ENCODE measurements at regions not wholly inside any gene's neighbourhood (a gene's known extent, or its start where the extent isn't known, plus 50 kb on each side); places are given as distances from the start of the nearest gene placed in this dataset.
"Not testable (repeated sequence)": the region's sequence is repeated elsewhere in the genome, so short reads cannot be mapped to it uniquely, and the experiment has no call there.

DNA sequence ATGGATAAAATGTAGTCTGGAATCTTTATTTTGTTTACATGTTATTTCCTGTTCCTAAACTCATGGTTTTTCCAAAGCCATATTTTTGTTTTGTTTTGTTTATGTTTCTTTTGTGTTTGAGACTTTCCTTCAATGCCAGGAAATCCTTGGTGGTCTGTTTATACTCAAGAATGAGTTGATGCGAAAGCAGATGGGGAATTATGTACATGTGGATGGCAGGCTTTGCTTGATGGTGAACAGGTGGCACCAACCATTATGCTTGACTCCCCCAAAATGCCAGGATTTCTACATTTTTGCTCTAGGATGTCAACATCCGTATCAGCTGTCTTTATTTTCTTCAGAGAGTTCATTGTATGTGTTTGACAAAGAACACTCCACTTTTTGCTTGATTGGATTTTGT lies 448.5 kb downstream of the PRDM2 start:
- Mint-ChIP-seq H3K9me3 (no peaks in the 10 kb centered on the region), H3K36me3 (ENCODE audit: low read depth) (no peaks in the 10 kb centered on the region), H3K27me3 (ENCODE audit: insufficient read depth) (no peaks in the 10 kb centered on the region), H3K4me3 (no peak overlapping the region), H3K4me1 (ENCODE audit: low read depth) (no peaks in the 10 kb centered on the region), H3K27ac (no peak overlapping the region)
- DNase-seq (ENCODE audit: low spot score) = no peak
- intact Hi-C loops (cut with micrococcal nuclease) = no loop called here

GRCh38 chr1:14149431-14149830 lies 449.1 kb upstream of the KAZN start:
- H3K27me3 Mint-ChIP-seq (ENCODE audit: insufficient read depth) = no peaks in the 10 kb centered on the region
- intact Hi-C loops (cut with micrococcal nuclease) = no loop called here
- H3K4me3 Mint-ChIP-seq = no peak overlapping the region
- no peaks in the 10 kb centered on the region for H3K4me1 Mint-ChIP-seq (ENCODE audit: low read depth)
- H3K9me3 Mint-ChIP-seq = no peaks in the 10 kb centered on the region
- H3K27ac Mint-ChIP-seq = no peak overlapping the region
- H3K36me3 Mint-ChIP-seq (ENCODE audit: low read depth) = no peaks in the 10 kb centered on the region
- DNase-seq (ENCODE audit: low spot score) = no peak

DNA sequence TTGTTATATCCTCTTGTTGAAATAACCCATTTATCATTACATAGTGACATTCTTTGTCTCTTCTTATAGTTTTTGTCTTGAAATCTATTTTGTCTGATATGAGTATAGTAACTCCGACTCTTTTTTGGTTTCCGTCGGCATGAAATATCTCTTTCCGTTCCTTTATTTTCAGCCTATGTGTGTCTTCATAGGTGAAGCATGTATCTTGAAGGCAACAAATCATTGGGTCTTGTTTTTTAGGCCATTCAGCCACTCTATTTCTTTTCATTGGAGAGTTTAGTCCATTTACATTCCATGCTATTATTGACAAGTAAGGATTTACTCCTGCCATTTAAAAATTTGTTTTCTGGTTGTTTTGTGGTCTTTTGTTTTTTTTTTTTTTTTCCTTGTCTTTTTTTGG lies 441.9 kb upstream of the KAZN start:
- intact Hi-C loops (cut with micrococcal nuclease) = no loop called here
- H3K4me1 Mint-ChIP-seq (ENCODE audit: low read depth) = no peaks in the 10 kb centered on the region

GRCh38 chr1:14160781-14161180 lies 437.7 kb upstream of the KAZN start:
- intact Hi-C loops (cut with micrococcal nuclease) = no loop called here
- no peak overlapping the region for H3K27ac Mint-ChIP-seq
- peaks cover 7% of the 10 kb centered on the region for H3K9me3 Mint-ChIP-seq
- no peaks in the 10 kb centered on the region for H3K27me3 Mint-ChIP-seq (ENCODE audit: insufficient read depth)
- H3K4me1 Mint-ChIP-seq (ENCODE audit: low read depth) = no peaks in the 10 kb centered on the region
- no peak for DNase-seq (ENCODE audit: low spot score)
- H3K4me3 Mint-ChIP-seq = no peak overlapping the region
- H3K36me3 Mint-ChIP-seq (ENCODE audit: low read depth) = no peaks in the 10 kb centered on the region

More for the DNA sequence above, 441.9 kb upstream of the KAZN start:
- Mint-ChIP-seq H3K36me3 (ENCODE audit: low read depth) (no peaks in the 10 kb centered on the region), H3K9me3 (peaks cover 7% of the 10 kb centered on the region), H3K27ac (no peak overlapping the region), H3K27me3 (ENCODE audit: insufficient read depth) (no peaks in the 10 kb centered on the region), H3K4me3 (no peak overlapping the region)
- no peak for DNase-seq (ENCODE audit: low spot score)

GRCh38 chr1:14163246-14163645 lies 435.2 kb upstream of the KAZN start:
- Mint-ChIP-seq H3K27ac (no peak overlapping the region), H3K36me3 (ENCODE audit: low read depth) (no peaks in the 10 kb centered on the region), H3K9me3 (no peaks in the 10 kb centered on the region), H3K4me1 (ENCODE audit: low read depth) (no peaks in the 10 kb centered on the region), H3K4me3 (no peak overlapping the region), H3K27me3 (ENCODE audit: insufficient read depth) (no peaks in the 10 kb centered on the region)
- intact Hi-C loops (cut with micrococcal nuclease) = no loop called here
- no peak for DNase-seq (ENCODE audit: low spot score)

DNA sequence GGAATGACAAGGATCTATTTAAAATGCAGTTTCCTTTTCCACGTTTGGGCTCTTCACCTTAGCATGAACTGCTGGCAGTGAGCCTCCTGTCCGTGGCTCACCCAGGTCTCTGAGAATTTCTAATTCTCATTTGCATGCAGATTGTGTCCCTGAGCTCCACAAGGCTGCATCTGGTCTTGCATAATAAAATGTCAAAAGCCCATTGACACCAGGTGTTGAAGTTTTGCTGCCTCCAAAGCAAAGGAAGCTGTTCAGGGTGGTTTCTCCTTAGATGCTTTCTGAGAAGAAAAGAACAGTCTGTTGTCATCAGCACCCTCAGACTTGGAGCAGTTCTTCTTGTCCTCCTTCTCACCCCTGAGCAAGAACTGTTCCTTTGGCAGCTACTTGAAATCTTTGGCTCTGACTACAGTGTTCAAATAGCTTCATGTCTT lies 433.1 kb upstream of the KAZN start:
- Mint-ChIP-seq H3K27me3 (ENCODE audit: insufficient read depth) (no peaks in the 10 kb centered on the region), H3K27ac (no peak overlapping the region), H3K9me3 (no peaks in the 10 kb centered on the region), H3K4me3 (no peak overlapping the region), H3K36me3 (ENCODE audit: low read depth) (no peaks in the 10 kb centered on the region), H3K4me1 (ENCODE audit: low read depth) (no peaks in the 10 kb centered on the region)
- DNase-seq (ENCODE audit: low spot score) = no peak
- intact Hi-C loops (cut with micrococcal nuclease) = no loop called here

- no peak for DNase-seq (ENCODE audit: low spot score)
- H3K36me3 Mint-ChIP-seq (ENCODE audit: low read depth) = no peaks in the 10 kb centered on the region
- H3K4me3 Mint-ChIP-seq = no peak overlapping the region
- no peaks in the 10 kb centered on the region for H3K9me3 Mint-ChIP-seq
- H3K4me1 Mint-ChIP-seq (ENCODE audit: low read depth) = no peaks in the 10 kb centered on the region
- no peaks in the 10 kb centered on the region for H3K27me3 Mint-ChIP-seq (ENCODE audit: insufficient read depth)
- intact Hi-C loops (cut with micrococcal nuclease) = no loop called here
- no peak overlapping the region for H3K27ac Mint-ChIP-seq
Observed at GRCh38 chr1:14167884-14168283, 430.6 kb upstream of the KAZN start.

- Mint-ChIP-seq H3K27ac (no peak overlapping the region), H3K4me3 (no peak overlapping the region), H3K36me3 (ENCODE audit: low read depth) (no peaks in the 10 kb centered on the region), H3K4me1 (ENCODE audit: low read depth) (no peaks in the 10 kb centered on the region), H3K27me3 (ENCODE audit: insufficient read depth) (no peaks in the 10 kb centered on the region), H3K9me3 (no peaks in the 10 kb centered on the region)
- intact Hi-C loops (cut with micrococcal nuclease) = no loop called here
- DNase-seq (ENCODE audit: low spot score) = no peak
Observed at GRCh38 chr1:14168326-14169063, 430.0 kb upstream of the KAZN start.

DNA sequence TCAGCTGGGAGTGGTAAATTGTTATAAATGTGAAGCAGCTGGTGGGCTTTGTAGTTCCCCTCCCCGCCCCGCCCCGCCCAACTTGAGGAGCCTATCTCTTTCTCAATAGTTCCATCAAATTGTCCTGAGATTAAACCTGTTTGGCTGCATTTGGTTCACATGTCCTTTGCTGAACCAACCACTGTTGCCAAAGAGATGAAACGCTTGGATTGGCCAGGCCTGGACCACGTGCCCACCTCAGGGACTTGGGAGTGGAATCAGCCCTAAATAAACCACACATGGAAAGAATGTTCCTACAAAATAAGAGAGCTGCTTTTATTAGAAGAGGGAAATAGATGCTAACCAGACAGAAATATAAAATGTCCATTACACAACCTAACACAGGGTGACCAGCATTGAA lies 424.9 kb upstream of the KAZN start:
- Mint-ChIP-seq H3K27ac (no peak overlapping the region), H3K27me3 (ENCODE audit: insufficient read depth) (no peaks in the 10 kb centered on the region), H3K9me3 (no peaks in the 10 kb centered on the region), H3K4me3 (no peak overlapping the region), H3K36me3 (ENCODE audit: low read depth) (no peaks in the 10 kb centered on the region), H3K4me1 (ENCODE audit: low read depth) (no peaks in the 10 kb centered on the region)
- intact Hi-C loops (cut with micrococcal nuclease) = no loop called here
- DNase-seq (ENCODE audit: low spot score) = no peak

DNA sequence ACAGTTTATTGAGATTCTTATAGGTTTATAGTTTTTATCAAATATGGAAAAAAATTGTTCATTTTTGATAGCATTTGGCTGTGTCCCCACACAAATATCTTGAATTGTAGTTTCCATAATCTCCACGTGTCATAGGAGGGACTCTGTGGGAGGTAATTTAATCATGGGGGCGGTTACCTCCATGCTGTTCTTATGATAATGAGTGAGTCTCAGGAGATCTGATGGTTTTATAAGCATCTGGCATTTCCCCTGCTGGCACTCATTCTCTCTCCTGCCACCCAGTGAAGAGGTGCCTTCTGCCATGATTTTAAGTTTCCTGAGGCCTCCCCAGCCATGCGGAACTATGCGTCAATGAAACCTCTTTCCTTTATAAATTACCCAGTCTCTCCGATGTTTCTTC lies 420.6 kb upstream of the KAZN start:
- H3K36me3 Mint-ChIP-seq (ENCODE audit: low read depth); H3K27me3 Mint-ChIP-seq (ENCODE audit: insufficient read depth); intact Hi-C loops (cut with micrococcal nuclease): not testable (repeated sequence)

GRCh38 chr1:14180738-14181137 lies 417.7 kb upstream of the KAZN start:
- peaks cover 2% of the 10 kb centered on the region for H3K27me3 Mint-ChIP-seq (ENCODE audit: insufficient read depth)
- no peak overlapping the region for H3K4me3 Mint-ChIP-seq
- H3K9me3 Mint-ChIP-seq = no peaks in the 10 kb centered on the region
- peaks cover 6% of the 10 kb centered on the region for H3K4me1 Mint-ChIP-seq (ENCODE audit: low read depth)
- intact Hi-C loops (cut with micrococcal nuclease) = no loop called here
- H3K36me3 Mint-ChIP-seq (ENCODE audit: low read depth) = no peaks in the 10 kb centered on the region
- DNase-seq (ENCODE audit: low spot score) = no peak
- no peak overlapping the region for H3K27ac Mint-ChIP-seq

More for the DNA sequence above, 420.6 kb upstream of the KAZN start:
- H3K4me1 Mint-ChIP-seq (ENCODE audit: low read depth); H3K27ac Mint-ChIP-seq; H3K9me3 Mint-ChIP-seq; H3K4me3 Mint-ChIP-seq; DNase-seq (ENCODE audit: low spot score): not testable (repeated sequence)

DNA sequence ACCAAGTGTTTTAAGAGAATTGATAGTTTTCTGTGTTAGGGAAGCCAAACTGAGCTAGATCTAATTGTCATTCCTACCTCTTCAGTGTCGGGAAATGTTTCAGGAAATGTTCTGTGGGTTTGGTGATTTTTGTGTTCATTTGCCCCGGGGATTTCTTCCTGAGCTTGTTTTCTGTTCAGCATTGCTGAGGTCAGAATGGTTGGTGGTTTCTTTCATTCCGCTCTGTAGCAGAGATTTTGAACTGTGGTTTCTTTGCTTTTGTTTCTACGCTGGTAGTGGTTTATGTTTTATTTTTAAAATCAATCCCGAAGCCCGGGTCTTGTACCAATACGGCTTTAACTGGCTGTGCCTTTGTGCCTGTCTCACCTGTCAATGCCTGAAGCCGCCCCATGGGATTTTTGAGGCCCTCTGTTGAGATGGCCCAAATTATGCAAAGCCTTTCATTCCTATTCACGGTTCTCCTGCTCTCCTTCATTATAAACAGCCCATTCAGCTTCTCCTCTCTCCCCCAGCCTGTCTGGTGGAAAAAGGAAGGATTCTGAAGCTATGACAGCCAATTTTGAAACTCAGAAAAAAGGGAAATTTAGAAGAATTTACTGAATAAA lies 417.2 kb upstream of the KAZN start:
- Mint-ChIP-seq H3K4me3 (no peak overlapping the region), H3K36me3 (ENCODE audit: low read depth) (no peaks in the 10 kb centered on the region), H3K9me3 (no peaks in the 10 kb centered on the region), H3K27me3 (ENCODE audit: insufficient read depth) (peaks cover 2% of the 10 kb centered on the region), H3K27ac (no peak overlapping the region), H3K4me1 (ENCODE audit: low read depth) (peaks cover 6% of the 10 kb centered on the region)
- no peak for DNase-seq (ENCODE audit: low spot score)
- intact Hi-C loops (cut with micrococcal nuclease) = no loop called here

- Mint-ChIP-seq H3K9me3 (no peaks in the 10 kb centered on the region), H3K27me3 (ENCODE audit: insufficient read depth) (peaks cover 2% of the 10 kb centered on the region), H3K27ac (no peak overlapping the region), H3K36me3 (ENCODE audit: low read depth) (no peaks in the 10 kb centered on the region), H3K4me3 (no peak overlapping the region), H3K4me1 (ENCODE audit: low read depth) (peaks cover 6% of the 10 kb centered on the region)
- DNase-seq (ENCODE audit: low spot score) = no peak
- intact Hi-C loops (cut with micrococcal nuclease) = no loop called here
Observed at GRCh38 chr1:14182856-14183255, 415.6 kb upstream of the KAZN start.

DNA sequence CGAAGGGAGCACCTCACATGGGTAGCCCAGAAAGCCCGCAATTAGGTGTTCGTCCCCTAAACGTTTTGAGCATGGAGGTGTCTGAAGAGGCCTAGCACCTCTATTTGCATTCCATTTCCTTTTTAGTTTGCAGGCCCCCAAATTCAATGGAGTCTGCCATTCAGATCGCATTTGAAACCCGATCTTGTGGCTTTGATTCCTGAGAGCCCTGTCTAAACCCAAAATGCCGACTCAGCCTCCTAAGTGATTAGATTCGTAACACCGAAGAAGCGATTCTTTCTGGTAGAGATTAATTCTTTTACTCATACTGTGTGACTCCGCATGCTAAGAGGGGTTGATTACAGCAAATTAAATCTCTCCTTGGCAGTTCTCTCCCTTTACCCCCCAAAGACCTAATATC lies 415.2 kb upstream of the KAZN start:
- DNase-seq (ENCODE audit: low spot score) = no peak
- Mint-ChIP-seq H3K27ac (no peak overlapping the region), H3K36me3 (ENCODE audit: low read depth) (no peaks in the 10 kb centered on the region), H3K4me1 (ENCODE audit: low read depth) (peaks cover 6% of the 10 kb centered on the region), H3K27me3 (ENCODE audit: insufficient read depth) (peaks cover 2% of the 10 kb centered on the region), H3K4me3 (no peak overlapping the region), H3K9me3 (no peaks in the 10 kb centered on the region)
- intact Hi-C loops (cut with micrococcal nuclease) = no loop called here

Measured in activated T-helper 1 cell treated with anti-CD3 and anti-CD28 coated beads, Interleukin-12 subunit alpha, Interleukin-12 subunit beta, Interleukin-2, Interleukin-4 antibody, amounts not matched to agents 30 ng/mL and 10 ng/mL and 1 ng/mL, durations not matched to agents 14 hours and 24 hours and 36 hours (primary cell).